Stomach (tissue), 8 donors: ENCODE measurements at regions not wholly inside any gene's neighbourhood (a gene's known extent, or its start where the extent isn't known, plus 50 kb on each side); places are given as distances from the start of the nearest gene placed in this dataset.
"Not testable (repeated sequence)": the region's sequence is repeated elsewhere in the genome, so short reads cannot be mapped to it uniquely, and the experiment has no call there.

ENCODE experiments used
- DNase-seq, 2 donors: peaks; one replicate each; pipeline versions ENCODE4 v3.0.0 to v3.0.0-alpha.2; 2013 to 2019
- H3K27ac ChIP-seq, 5 donors: fragments of 200-600 bp in 4 of 5; sonication (generic) in 4 of 5; one replicate each; pipeline ENCODE4 v1.5.1; 2013 to 2019; ENCODE audit warnings: mild to moderate bottlenecking in 1 of 5, moderate library complexity in 1 of 5
- H3K27me3 ChIP-seq, 3 donors: fragments of 200-600 bp; sonication (generic); one replicate each; pipeline ENCODE4 v1.5.1; 2017 to 2019; ENCODE audit warnings: mixed run types in 1 of 3
- H3K36me3 ChIP-seq, 4 donors: fragments of 200-600 bp; sonication (generic); 1 replicate in 3 of 4; 2 replicates in 1 of 4; pipeline ENCODE4 v1.5.1; 2016 to 2019
- H3K4me1 ChIP-seq, 4 donors: fragments of 200-600 bp; sonication (generic); one replicate each; pipeline ENCODE4 v1.5.1; 2016 to 2019
- H3K4me3 ChIP-seq, 4 donors: fragments of 200-600 bp; sonication (generic) in 3 of 4; one replicate each; pipeline ENCODE4 v1.5.1; 2016 to 2019; ENCODE audit warnings: mild to moderate bottlenecking in 1 of 4
- H3K9me3 ChIP-seq, 4 donors: fragments of 200-600 bp; sonication (generic); one replicate each; pipeline ENCODE4 v1.5.1; 2016 to 2019
- EP300 ChIP-seq: sonication (generic); formaldehyde crosslinking; IDR thresholded peaks from one replicate; pipeline ENCODE4 v1.6.1; 2017; ENCODE audit warnings: antibody characterized with exemption
- POLR2A ChIP-seq, 4 donors: fragments of 450-650 bp; IDR thresholded peaks; one replicate each; pipeline ENCODE4 v1.6.1; 2016; ENCODE audit warnings: antibody characterized with exemption in 4 of 4, control low read depth in 2 of 4, mild to moderate bottlenecking in 1 of 4, moderate library complexity in 1 of 4
- POLR2AphosphoS5 ChIP-seq, 3 donors: sonication (generic); formaldehyde crosslinking; IDR thresholded peaks; one replicate each; pipeline ENCODE4 v1.6.1; 2016; ENCODE audit warnings: antibody characterized with exemption in 3 of 3
- WGBS, 5 donors: extraction: QIAGEN DNeasy Blood & Tissue Kit in 3 of 5; methylation state at CpG; one replicate each; pipeline versions ENCODE4 v1.1.5 to v1.1.7; 2013 to 2018; 5-methylcytosine and 5-hydroxymethylcytosine counted together
- intact Hi-C: fragments of 100-400 bp; cut with DNase I; formaldehyde crosslinking; loops from one replicate; pipeline ENCODE4 v1.15.1; 2023; ENCODE audit warnings: low total_unique reads
- TF ChIP-seq, protein P1 (sequence below), 7 experiments: fragments of 450-650 bp in 4 of 7; fragments of 200-600 bp in 3 of 7; sonication (generic) in 3 of 7; IDR thresholded peaks; one replicate each; pipeline ENCODE4 v1.5.1; 2016 to 2019; ENCODE audit warnings: antibody characterized with exemption in 7 of 7, control low read depth in 2 of 7, mild to moderate bottlenecking in 1 of 7
- donor health status: healthy with polysubstance abuse.
- donor health status: Bipolar disorder and iron deficiency.
- donor health status: healthy.

- H3K27me3 ChIP-seq, result no peaks in the 10 kb centered on the region
- H3K27ac ChIP-seq, result no peak overlapping the region
- H3K4me1 ChIP-seq, result no peaks in the 10 kb centered on the region
- intact Hi-C loops, result no loop called here
- no peak for DNase-seq
- H3K36me3 ChIP-seq, result no peaks in the 10 kb centered on the region
- no peaks in the 10 kb centered on the region for H3K9me3 ChIP-seq
- 55 to 90% (median 84%) methylated on average over 2 of the region's 2 CpGs for WGBS, 5 donors
- H3K4me3 ChIP-seq, result no peak overlapping the region
- TF ChIP-seq POLR2AphosphoS5 (IDR thresholded peaks at IDR 0.05), result no peak
- TF ChIP-seq EP300, result no peak
These were observed 165.6 kb upstream of the POGK start for GRCh38 chr1:166673722-166674121.

DNA sequence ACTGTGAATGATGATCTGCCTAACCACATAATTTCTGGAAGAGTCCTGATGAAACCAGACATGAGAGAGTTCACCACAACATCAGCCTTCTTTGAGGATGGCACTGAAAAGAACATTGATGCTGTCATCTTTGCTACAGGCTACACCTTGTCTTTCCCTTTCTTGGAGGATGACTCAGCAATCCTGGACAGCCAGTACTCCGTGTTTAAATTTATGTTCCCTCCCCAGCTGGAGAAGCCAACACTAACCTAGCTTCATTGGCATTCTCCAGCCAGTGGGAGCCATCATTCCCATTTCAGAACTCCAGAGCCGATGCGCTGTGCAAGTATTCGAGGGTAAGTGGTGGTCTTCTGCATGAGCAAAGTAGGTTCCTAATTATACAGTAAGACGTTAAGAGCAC lies 164.1 kb upstream of the POGK start:
- intact Hi-C loops, result no loop called here
- WGBS, 5 donors, result 75 to 87% (median 82%) methylated on average over 5 of the region's 5 CpGs

DNA sequence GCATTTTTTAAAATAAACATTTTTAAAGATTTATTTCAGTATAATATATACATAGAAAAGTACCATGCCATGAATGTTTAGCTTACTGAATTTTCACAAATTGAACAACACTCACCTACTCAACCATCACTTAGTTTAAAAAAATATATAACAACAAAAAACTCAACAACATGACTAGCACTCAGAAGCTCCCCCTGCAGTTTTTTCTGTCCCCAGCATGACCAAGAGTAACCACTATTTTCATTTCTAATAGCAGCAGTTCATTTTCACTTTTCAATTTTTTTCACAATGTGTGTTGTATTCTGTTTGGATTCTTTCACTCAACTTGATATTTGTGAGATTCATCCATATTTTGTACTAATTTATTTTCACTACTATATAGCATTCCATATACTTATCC lies 162.3 kb upstream of the POGK start:
- no peak overlapping the region for H3K27ac ChIP-seq
- no peaks in the 10 kb centered on the region for H3K4me1 ChIP-seq
- TF ChIP-seq POLR2A (IDR thresholded peaks at IDR 0.05), result no peak
- no peak for TF ChIP-seq POLR2AphosphoS5 (IDR thresholded peaks at IDR 0.05)
- TF ChIP-seq EP300, result no peak
- TF ChIP-seq, protein P1, sequence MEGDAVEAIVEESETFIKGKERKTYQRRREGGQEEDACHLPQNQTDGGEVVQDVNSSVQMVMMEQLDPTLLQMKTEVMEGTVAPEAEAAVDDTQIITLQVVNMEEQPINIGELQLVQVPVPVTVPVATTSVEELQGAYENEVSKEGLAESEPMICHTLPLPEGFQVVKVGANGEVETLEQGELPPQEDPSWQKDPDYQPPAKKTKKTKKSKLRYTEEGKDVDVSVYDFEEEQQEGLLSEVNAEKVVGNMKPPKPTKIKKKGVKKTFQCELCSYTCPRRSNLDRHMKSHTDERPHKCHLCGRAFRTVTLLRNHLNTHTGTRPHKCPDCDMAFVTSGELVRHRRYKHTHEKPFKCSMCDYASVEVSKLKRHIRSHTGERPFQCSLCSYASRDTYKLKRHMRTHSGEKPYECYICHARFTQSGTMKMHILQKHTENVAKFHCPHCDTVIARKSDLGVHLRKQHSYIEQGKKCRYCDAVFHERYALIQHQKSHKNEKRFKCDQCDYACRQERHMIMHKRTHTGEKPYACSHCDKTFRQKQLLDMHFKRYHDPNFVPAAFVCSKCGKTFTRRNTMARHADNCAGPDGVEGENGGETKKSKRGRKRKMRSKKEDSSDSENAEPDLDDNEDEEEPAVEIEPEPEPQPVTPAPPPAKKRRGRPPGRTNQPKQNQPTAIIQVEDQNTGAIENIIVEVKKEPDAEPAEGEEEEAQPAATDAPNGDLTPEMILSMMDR (IDR thresholded peaks at IDR 0.05), result no peak
- no peak overlapping the region for H3K4me3 ChIP-seq
- no peaks in the 10 kb centered on the region for H3K36me3 ChIP-seq
- no peak for DNase-seq
- intact Hi-C loops, result no loop called here
- H3K27me3 ChIP-seq, result no peaks in the 10 kb centered on the region
- H3K9me3 ChIP-seq, result no peaks in the 10 kb centered on the region

More for the DNA sequence above, 164.1 kb upstream of the POGK start:
- H3K27ac ChIP-seq, result no peak overlapping the region
- H3K27me3 ChIP-seq, result no peaks in the 10 kb centered on the region
- DNase-seq, result no peak
- no peaks in the 10 kb centered on the region for H3K36me3 ChIP-seq
- no peak for TF ChIP-seq POLR2AphosphoS5 (IDR thresholded peaks at IDR 0.05)
- TF ChIP-seq, protein P1 (IDR thresholded peaks at IDR 0.05), result no peak
- TF ChIP-seq POLR2A (IDR thresholded peaks at IDR 0.05), result no peak
- TF ChIP-seq EP300, result no peak
- H3K4me3 ChIP-seq, result no peak overlapping the region
- H3K9me3 ChIP-seq, result no peaks in the 10 kb centered on the region
- H3K4me1 ChIP-seq, result no peaks in the 10 kb centered on the region

DNA sequence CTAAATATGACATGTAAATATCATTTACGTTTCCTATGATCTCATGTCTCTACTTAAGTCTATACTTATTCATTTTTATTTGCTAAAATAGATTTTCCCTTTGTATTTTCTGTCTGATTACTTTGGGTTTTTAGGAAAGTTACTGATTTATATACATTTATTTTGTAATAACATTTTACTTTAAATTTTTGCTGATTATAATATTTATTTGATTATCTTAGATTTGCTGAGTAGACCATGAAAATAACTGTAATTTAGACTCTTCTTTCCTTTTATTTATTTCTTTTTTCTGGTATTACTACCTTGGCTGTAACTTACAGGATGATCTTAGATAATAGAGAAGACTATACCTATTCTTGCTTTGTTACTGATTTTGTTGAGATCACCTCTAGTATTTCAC lies 159.9 kb upstream of the POGK start:
- Histone ChIP-seq H3K4me1 (no peaks in the 10 kb centered on the region), H3K36me3 (no peaks in the 10 kb centered on the region), H3K9me3 (no peaks in the 10 kb centered on the region), H3K4me3 (no peak overlapping the region), H3K27ac (no peak overlapping the region), H3K27me3 (no peaks in the 10 kb centered on the region)
- WGBS, 5 donors, result 80 to 88% (median 83%) methylated on average over 1 of the region's 1 CpG
- no peak for TF ChIP-seq EP300
- TF ChIP-seq POLR2A (IDR thresholded peaks at IDR 0.05), result no peak
- no peak for TF ChIP-seq POLR2AphosphoS5 (IDR thresholded peaks at IDR 0.05)
- TF ChIP-seq, protein P1 (IDR thresholded peaks at IDR 0.05), result no peak
- DNase-seq, result no peak
- intact Hi-C loops, result no loop called here

DNA sequence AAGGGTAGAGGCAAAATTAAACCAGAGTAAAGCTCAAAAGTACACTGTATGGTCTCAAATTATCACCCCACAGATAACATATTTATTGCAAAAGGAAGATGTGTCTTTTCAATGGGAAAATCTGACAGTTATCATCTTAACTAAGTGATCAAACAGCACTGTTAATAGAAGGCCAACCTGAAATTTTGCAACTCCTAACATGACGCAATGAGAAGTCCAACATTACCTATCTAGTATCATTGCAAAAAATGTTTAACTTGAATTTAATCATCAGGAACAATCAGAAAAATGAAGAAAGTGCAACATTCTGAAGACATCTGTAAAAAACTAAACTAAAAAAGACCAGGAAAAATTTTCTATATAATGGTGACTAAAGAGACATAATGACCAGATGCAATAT lies 156.7 kb upstream of the POGK start:
- no peak overlapping the region for H3K27ac ChIP-seq
- H3K27me3 ChIP-seq, result no peaks in the 10 kb centered on the region
- H3K4me3 ChIP-seq, result no peak overlapping the region
- H3K36me3 ChIP-seq, result no peaks in the 10 kb centered on the region
- intact Hi-C loops, result no loop called here
- WGBS, 5 donors, result 92 to 100% (median 93%) methylated on average over 1 of the region's 1 CpG
- TF ChIP-seq, protein P1 (IDR thresholded peaks at IDR 0.05), result no peak
- TF ChIP-seq EP300 (no peak), POLR2AphosphoS5 (IDR thresholded peaks at IDR 0.05) (no peak), POLR2A (IDR thresholded peaks at IDR 0.05) (no peak)
- H3K4me1 ChIP-seq, result no peaks in the 10 kb centered on the region
- H3K9me3 ChIP-seq, result peaks cover 0 to 8% (median 0%) of the 10 kb centered on the region in 4 donors
- DNase-seq, result no peak

GRCh38 chr1:166684669-166685068 lies 154.6 kb upstream of the POGK start:
- H3K9me3 ChIP-seq, H3K36me3 ChIP-seq, H3K27me3 ChIP-seq, H3K27ac ChIP-seq, H3K4me1 ChIP-seq, intact Hi-C loops, H3K4me3 ChIP-seq, DNase-seq: not testable (repeated sequence)
